ENCODE measurements at regions not wholly inside any gene's neighbourhood (a gene's known extent, or its start where the extent isn't known, plus 50 kb on each side); places are given as distances from the start of the nearest gene placed in this dataset.

DNA sequence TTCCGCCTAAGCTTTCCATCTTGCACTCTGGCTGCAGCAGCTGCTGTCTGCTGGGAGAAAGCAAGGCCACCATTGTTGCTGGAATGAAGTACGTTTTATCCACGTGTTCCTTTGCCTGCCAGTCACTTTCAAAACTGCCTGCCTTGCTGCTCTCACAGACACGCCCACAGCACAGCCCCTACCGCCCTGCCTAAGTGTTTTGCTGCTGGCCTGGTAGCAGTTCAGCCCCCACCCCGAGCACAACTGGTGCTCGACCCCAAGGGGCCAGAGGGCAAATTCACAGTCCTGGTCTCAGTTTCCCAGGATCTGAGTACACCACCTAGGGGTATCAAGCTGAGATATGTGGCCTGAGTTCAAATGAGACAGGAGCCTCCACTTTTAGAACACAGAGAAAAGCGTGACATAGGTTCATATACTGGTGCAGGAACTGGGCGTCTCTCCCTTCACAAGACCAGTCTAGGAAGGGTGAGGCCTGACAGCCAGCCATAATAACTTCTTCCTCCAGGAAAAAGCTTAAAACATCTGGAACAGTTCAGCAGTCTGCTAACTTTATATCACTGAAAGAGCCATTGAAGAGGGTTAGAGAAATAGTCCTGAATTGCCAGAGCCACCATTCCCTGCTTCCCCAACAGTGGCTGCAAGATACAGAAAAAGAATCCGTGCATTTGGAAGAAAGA lies 1012.3 kb downstream of the ZPLD1 start:
- Histone ChIP-seq H3K27me3 (no peaks in the 10 kb centered on the region), H3K36me3 (no peaks in the 10 kb centered on the region), H3K9me3 (peaks cover 0 to 11% (median 0%) of the 10 kb centered on the region in 12 donors), H3K4me1 (no peaks in the 10 kb centered on the region), H3K27ac (no peak overlapping the region), H3K4me3 (no peak overlapping the region)
- WGBS, 4 donors, result 51 to 68% (median 62%) methylated on average over 7 to 10 of the region's 10 CpGs
- intact Hi-C loops (cut with DNase I), result no loop called here
- TF ChIP-seq, protein P1, sequence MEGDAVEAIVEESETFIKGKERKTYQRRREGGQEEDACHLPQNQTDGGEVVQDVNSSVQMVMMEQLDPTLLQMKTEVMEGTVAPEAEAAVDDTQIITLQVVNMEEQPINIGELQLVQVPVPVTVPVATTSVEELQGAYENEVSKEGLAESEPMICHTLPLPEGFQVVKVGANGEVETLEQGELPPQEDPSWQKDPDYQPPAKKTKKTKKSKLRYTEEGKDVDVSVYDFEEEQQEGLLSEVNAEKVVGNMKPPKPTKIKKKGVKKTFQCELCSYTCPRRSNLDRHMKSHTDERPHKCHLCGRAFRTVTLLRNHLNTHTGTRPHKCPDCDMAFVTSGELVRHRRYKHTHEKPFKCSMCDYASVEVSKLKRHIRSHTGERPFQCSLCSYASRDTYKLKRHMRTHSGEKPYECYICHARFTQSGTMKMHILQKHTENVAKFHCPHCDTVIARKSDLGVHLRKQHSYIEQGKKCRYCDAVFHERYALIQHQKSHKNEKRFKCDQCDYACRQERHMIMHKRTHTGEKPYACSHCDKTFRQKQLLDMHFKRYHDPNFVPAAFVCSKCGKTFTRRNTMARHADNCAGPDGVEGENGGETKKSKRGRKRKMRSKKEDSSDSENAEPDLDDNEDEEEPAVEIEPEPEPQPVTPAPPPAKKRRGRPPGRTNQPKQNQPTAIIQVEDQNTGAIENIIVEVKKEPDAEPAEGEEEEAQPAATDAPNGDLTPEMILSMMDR (IDR thresholded peaks at IDR 0.05), result no peak
- no peak for TF ChIP-seq POLR2A (IDR thresholded peaks at IDR 0.05)
- ATAC-seq (no peak), DNase-seq (no peak)

DNA sequence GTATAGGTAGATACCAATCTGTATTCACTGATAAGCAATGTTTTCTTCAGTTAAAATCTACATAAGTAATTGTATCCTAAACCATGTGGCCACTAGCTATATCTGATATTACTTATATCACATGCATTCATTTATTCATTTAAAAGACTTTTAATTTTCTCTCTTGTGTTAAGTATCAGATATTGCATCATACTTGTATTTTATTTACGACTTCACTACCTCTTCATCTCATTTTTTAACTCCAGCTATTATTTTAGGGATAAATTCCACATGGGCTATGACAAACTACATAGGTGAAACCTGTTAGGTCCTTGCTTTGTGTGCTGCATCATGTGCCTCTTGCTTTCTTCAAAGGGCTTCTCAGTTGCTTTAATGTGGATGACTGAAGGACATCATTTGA lies 1018.3 kb downstream of the ZPLD1 start:
- no peak overlapping the region for H3K27ac ChIP-seq
- H3K36me3 ChIP-seq, result no peaks in the 10 kb centered on the region
- no peak for ATAC-seq
- intact Hi-C loops (cut with DNase I), result no loop called here
- no peak for DNase-seq
- no peaks in the 10 kb centered on the region for H3K4me1 ChIP-seq
- WGBS, 4 donors, result 48 to 54% (median 51%) methylated on average over 1 of the region's 1 CpG
- no peak overlapping the region for H3K4me3 ChIP-seq
- no peaks in the 10 kb centered on the region for H3K27me3 ChIP-seq
- TF ChIP-seq, protein P1 (IDR thresholded peaks at IDR 0.05), result no peak
- peaks cover 0 to 4% (median 0%) of the 10 kb centered on the region in 12 donors for H3K9me3 ChIP-seq

DNA sequence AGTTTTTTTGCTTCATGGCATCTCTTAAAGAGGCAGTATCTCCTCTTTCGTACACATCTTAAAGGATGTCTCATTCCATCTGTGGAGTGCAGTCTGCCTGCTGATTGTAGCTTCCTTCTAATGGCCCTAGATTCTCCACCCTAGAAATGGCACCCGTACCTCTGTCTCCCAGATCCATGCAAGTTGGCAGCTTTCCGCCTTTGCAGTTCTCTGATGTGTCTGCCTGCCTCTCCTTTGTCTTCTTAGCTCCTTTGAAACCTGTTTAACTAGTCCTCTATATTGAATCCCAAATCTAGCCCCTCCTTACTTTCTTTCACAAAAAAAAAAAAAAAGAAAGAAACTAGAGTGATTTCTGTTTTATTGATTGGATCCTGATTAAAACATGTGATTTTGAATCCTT lies 1025.0 kb downstream of the ZPLD1 start:
- 58 to 88% (median 80%) methylated on average over 3 of the region's 3 CpGs for WGBS, 4 donors
- no peaks in the 10 kb centered on the region for H3K27me3 ChIP-seq
- no peak for TF ChIP-seq POLR2A (IDR thresholded peaks at IDR 0.05)
- TF ChIP-seq, protein P1 (IDR thresholded peaks at IDR 0.05), result no peak
- peaks cover 0 to 4% (median 0%) of the 10 kb centered on the region in 12 donors for H3K9me3 ChIP-seq
- intact Hi-C loops (cut with DNase I), result no loop called here
- no peaks in the 10 kb centered on the region for H3K4me1 ChIP-seq
- H3K27ac ChIP-seq, result no peak overlapping the region
- DNase-seq (no peak), ATAC-seq (no peak)
- no peak overlapping the region for H3K4me3 ChIP-seq
- no peaks in the 10 kb centered on the region for H3K36me3 ChIP-seq

DNA sequence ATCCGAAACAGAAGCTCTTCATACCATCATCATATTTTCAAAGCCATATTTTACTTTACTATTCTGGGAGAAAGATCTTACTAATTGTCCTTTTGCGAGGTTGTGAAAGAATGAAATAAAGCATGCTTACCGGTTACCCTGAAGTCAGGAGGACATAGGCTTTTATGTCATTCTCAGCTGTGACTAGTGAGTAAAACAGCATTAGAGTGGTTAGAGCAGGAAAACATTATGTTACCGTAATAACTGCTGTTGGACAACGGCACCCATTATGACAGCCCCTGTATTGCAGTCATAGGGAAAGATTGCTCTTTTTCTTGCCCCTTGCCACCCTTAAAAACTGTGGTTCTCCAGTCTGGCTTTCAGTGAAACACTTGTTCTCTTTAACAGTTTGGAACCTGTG lies 1035.7 kb downstream of the ZPLD1 start:
- DNase-seq (no peak), ATAC-seq (no peak)
- no peaks in the 10 kb centered on the region for H3K27me3 ChIP-seq
- H3K4me1 ChIP-seq, result no peaks in the 10 kb centered on the region
- no peak overlapping the region for H3K27ac ChIP-seq
- TF ChIP-seq POLR2A (IDR thresholded peaks at IDR 0.05), result no peak
- TF ChIP-seq, protein P1 (IDR thresholded peaks at IDR 0.05), result no peak
- no peaks in the 10 kb centered on the region for H3K9me3 ChIP-seq
- H3K36me3 ChIP-seq, result no peaks in the 10 kb centered on the region
- no peak overlapping the region for H3K4me3 ChIP-seq
- intact Hi-C loops (cut with DNase I), result no loop called here
- 78 to 85% (median 81%) methylated on average over 5 of the region's 5 CpGs for WGBS, 4 donors
